Trophoblast cell (in vitro differentiated cells and primary cell): ENCODE measurements at regions not wholly inside any gene's neighbourhood (a gene's known extent, or its start where the extent isn't known, plus 50 kb on each side); places are given as distances from the start of the nearest gene placed in this dataset.

Source experiments
- DNase-seq, 2 donors: peaks; one replicate each; pipeline ENCODE4 v3.0.0-alpha.2; 2016
- H2AFZ ChIP-seq: 2 replicates; pipeline ENCODE4 v1.6.1; 2013; ENCODE audit warnings: low read length, moderate library complexity, mild to moderate bottlenecking; ENCODE audit not compliant: insufficient read depth, poor library complexity
- H2AK5ac ChIP-seq: 2 replicates; pipeline ENCODE4 v1.6.1; 2013; ENCODE audit warnings: mild to moderate bottlenecking, low read length
- H2BK120ac ChIP-seq: 2 replicates; pipeline ENCODE4 v1.6.1; 2013; ENCODE audit warnings: low read length, mild to moderate bottlenecking, moderate library complexity; ENCODE audit not compliant: insufficient read depth, poor library complexity
- H2BK12ac ChIP-seq: 2 replicates; pipeline ENCODE4 v1.6.1; 2013; ENCODE audit warnings: mild to moderate bottlenecking, low read length, moderate library complexity
- H2BK5ac ChIP-seq: 2 replicates; pipeline ENCODE4 v1.6.1; 2013; ENCODE audit warnings: low read length, low read depth, moderate library complexity, mild to moderate bottlenecking; ENCODE audit not compliant: poor library complexity
- H3K14ac ChIP-seq: 2 replicates; pipeline ENCODE4 v1.6.1; 2013; ENCODE audit warnings: mild to moderate bottlenecking, low read length
- H3K18ac ChIP-seq: 2 replicates; pipeline ENCODE4 v1.6.1; 2013; ENCODE audit warnings: mild to moderate bottlenecking, low read length
- H3K23ac ChIP-seq: 2 replicates; pipeline ENCODE4 v1.6.1; 2013; ENCODE audit warnings: low read length
- H3K27ac ChIP-seq: 2 replicates; pipeline ENCODE4 v1.5.1; 2013; ENCODE audit warnings: low read depth, mild to moderate bottlenecking, inconsistent platforms, low read length, moderate library complexity
- H3K27me3 ChIP-seq: 2 replicates; pipeline ENCODE4 v1.6.1; 2013; ENCODE audit warnings: inconsistent platforms, mild to moderate bottlenecking, low read length, moderate library complexity; ENCODE audit not compliant: insufficient read depth
- H3K36me3 ChIP-seq, 2 experiments: 1 replicate in 1 of 2; 2 replicates in 1 of 2; pipeline ENCODE4 v1.6.1; 2013; ENCODE audit warnings: low read length in 2 of 2, mild to moderate bottlenecking in 2 of 2, moderate library complexity in 1 of 2; ENCODE audit not compliant: insufficient read depth in 2 of 2, control insufficient read depth in 1 of 2
- H3K4ac ChIP-seq: 2 replicates; pipeline ENCODE4 v1.6.1; 2013; ENCODE audit warnings: low read depth, mild to moderate bottlenecking, low read length, moderate library complexity
- H3K4me1 ChIP-seq, 2 experiments: 1 replicate in 1 of 2; 2 replicates in 1 of 2; pipeline ENCODE4 v1.6.1; 2013; ENCODE audit warnings: low read length in 2 of 2, mild to moderate bottlenecking in 2 of 2, moderate library complexity in 1 of 2; ENCODE audit not compliant: insufficient read depth in 2 of 2, control insufficient read depth in 1 of 2
- H3K4me2 ChIP-seq: 2 replicates; pipeline ENCODE4 v1.6.1; 2013; ENCODE audit warnings: inconsistent platforms, mild to moderate bottlenecking, low read length, moderate library complexity
- H3K4me3 ChIP-seq: 2 replicates; pipeline ENCODE4 v1.5.1; 2013; ENCODE audit warnings: mild to moderate bottlenecking, low read depth, low read length, inconsistent platforms
- H3K79me1 ChIP-seq: one replicate; pipeline ENCODE4 v1.6.1; 2013; ENCODE audit warnings: low read length
- H3K79me2 ChIP-seq: 2 replicates; pipeline ENCODE4 v1.6.1; 2013; ENCODE audit warnings: low read length, mild to moderate bottlenecking; ENCODE audit not compliant: control insufficient read depth, insufficient read depth, poor library complexity
- H3K9ac ChIP-seq: 2 replicates; pipeline ENCODE4 v1.6.1; 2013; ENCODE audit warnings: mild to moderate bottlenecking, low read length
- H3K9me3 ChIP-seq: 2 replicates; pipeline ENCODE4 v1.6.1; 2013; ENCODE audit warnings: low read depth, mild to moderate bottlenecking, control low read depth, inconsistent platforms, low read length; ENCODE audit not compliant: insufficient read depth
- H4K12ac ChIP-seq: 2 replicates; pipeline ENCODE4 v1.6.1; 2013; ENCODE audit warnings: low read depth, mild to moderate bottlenecking, low read length, moderate library complexity
- H4K8ac ChIP-seq: 2 replicates; pipeline ENCODE4 v1.6.1; 2013; ENCODE audit warnings: low read depth, mild to moderate bottlenecking, low read length, moderate library complexity
- H4K91ac ChIP-seq: one replicate; pipeline ENCODE4 v1.6.1; 2013; ENCODE audit warnings: low read depth, mild to moderate bottlenecking, low read length, moderate library complexity
- WGBS: extraction: QIAGEN DNeasy Blood & Tissue Kit; methylation state at CpG from one replicate; pipeline ENCODE4 v1.1.7; 2013; ENCODE audit warnings: missing lambda C conversion rate; ENCODE audit not compliant: insufficient read length, insufficient coverage; ENCODE audit errors: extremely low coverage; 5-methylcytosine and 5-hydroxymethylcytosine counted together

- Histone ChIP-seq H3K9me3 (peaks cover 3% of the 10 kb centered on the region), H3K23ac (no peak overlapping the region), H3K79me2 (no peaks in the 10 kb centered on the region), H3K4me2 (no peak overlapping the region), H2BK5ac (peak overlapping the region; percentile 23), H2AK5ac (peak overlapping the region; percentile 2), H4K91ac (peak overlapping the region; percentile 62), H3K27me3 (no peaks in the 10 kb centered on the region), H3K18ac (peak overlapping the region; percentile 23), H3K79me1 (peaks cover 16% of the 10 kb centered on the region), H3K27ac (peak overlapping the region; percentile 51), H3K9ac (no peak overlapping the region), H3K4me3 (no peak overlapping the region), H4K12ac (no peak overlapping the region), H3K14ac (peak overlapping the region; percentile 25), H3K36me3 (no peaks in the 10 kb centered on the region), H4K8ac (no peak overlapping the region), H2BK120ac (peak overlapping the region; percentile 33), H2AFZ (no peak overlapping the region), H3K4ac (no peak overlapping the region), H2BK12ac (peak overlapping the region; percentile 46), H3K4me1 (peaks cover 8 to 24% of the 10 kb centered on the region in 2 experiments)
- DNase-seq: no peak
- no CpG with 5 or more reads among the region's 4 CpGs for WGBS
Observed at GRCh38 chr5:74367241-74367733, 273.2 kb downstream of the ENC1 start.

GRCh38 chr5:74365723-74366122 is 274.8 kb downstream of the ENC1 start:
- H4K8ac ChIP-seq: no peak overlapping the region
- H3K4me3 ChIP-seq: no peak overlapping the region
- WGBS: no CpG with 5 or more reads among the region's 1 CpG
- H2BK120ac ChIP-seq: no peak overlapping the region
- no peak overlapping the region for H3K14ac ChIP-seq
- peaks cover 3% of the 10 kb centered on the region for H3K9me3 ChIP-seq
- H3K36me3 ChIP-seq: no peaks in the 10 kb centered on the region
- H3K4me2 ChIP-seq: no peak overlapping the region
- no peak overlapping the region for H2AK5ac ChIP-seq
- no peak overlapping the region for H3K4ac ChIP-seq
- H2BK12ac ChIP-seq: no peak overlapping the region
- H3K27me3 ChIP-seq: no peaks in the 10 kb centered on the region
- H3K18ac ChIP-seq: no peak overlapping the region
- H3K4me1 ChIP-seq: peaks cover 8 to 12% of the 10 kb centered on the region in 2 experiments
- H3K9ac ChIP-seq: no peak overlapping the region
- peaks cover 13% of the 10 kb centered on the region for H3K79me1 ChIP-seq
- H3K23ac ChIP-seq: no peak overlapping the region
- no peak overlapping the region for H2BK5ac ChIP-seq
- no peak overlapping the region for H2AFZ ChIP-seq
- no peak for DNase-seq
- H3K79me2 ChIP-seq: no peaks in the 10 kb centered on the region
- H4K91ac ChIP-seq: no peak overlapping the region
- no peak overlapping the region for H4K12ac ChIP-seq
- H3K27ac ChIP-seq: no peak overlapping the region

GRCh38 chr5:74364507-74364906 is 276.0 kb downstream of the ENC1 start:
- H3K4me2 ChIP-seq: no peak overlapping the region
- peaks cover 12 to 15% of the 10 kb centered on the region in 2 experiments for H3K4me1 ChIP-seq
- no peak overlapping the region for H2AK5ac ChIP-seq
- H3K18ac ChIP-seq: no peak overlapping the region
- H3K23ac ChIP-seq: no peak overlapping the region
- no peak for DNase-seq
- H3K27ac ChIP-seq: no peak overlapping the region
- peaks cover 9% of the 10 kb centered on the region for H3K79me1 ChIP-seq
- H3K4me3 ChIP-seq: no peak overlapping the region
- no CpG with 5 or more reads among the region's 4 CpGs for WGBS
- peaks cover 3% of the 10 kb centered on the region for H3K9me3 ChIP-seq
- no peaks in the 10 kb centered on the region for H3K79me2 ChIP-seq
- H4K12ac ChIP-seq: no peak overlapping the region
- peak overlapping the region; percentile 30 for H4K91ac ChIP-seq
- H3K36me3 ChIP-seq: no peaks in the 10 kb centered on the region
- peak overlapping the region; percentile 16 for H2BK12ac ChIP-seq
- no peak overlapping the region for H4K8ac ChIP-seq
- no peak overlapping the region for H2BK120ac ChIP-seq
- H3K4ac ChIP-seq: no peak overlapping the region
- no peak overlapping the region for H2AFZ ChIP-seq
- no peak overlapping the region for H3K9ac ChIP-seq
- H2BK5ac ChIP-seq: no peak overlapping the region
- no peak overlapping the region for H3K14ac ChIP-seq
- H3K27me3 ChIP-seq: no peaks in the 10 kb centered on the region

GRCh38 chr5:74363603-74364205 is 276.8 kb downstream of the ENC1 start:
- no peak overlapping the region for H3K4me3 ChIP-seq
- no peak overlapping the region for H4K12ac ChIP-seq
- H2BK120ac ChIP-seq: no peak overlapping the region
- H3K9ac ChIP-seq: no peak overlapping the region
- no CpG with 5 or more reads among the region's 7 CpGs for WGBS
- H3K18ac ChIP-seq: no peak overlapping the region
- H3K4ac ChIP-seq: no peak overlapping the region
- peaks cover 9% of the 10 kb centered on the region for H3K79me1 ChIP-seq
- peak overlapping the region; percentile 30 for H4K91ac ChIP-seq
- no peak overlapping the region for H2BK5ac ChIP-seq
- no peaks in the 10 kb centered on the region for H3K27me3 ChIP-seq
- no peak overlapping the region for H2AFZ ChIP-seq
- H3K36me3 ChIP-seq: no peaks in the 10 kb centered on the region
- no peak overlapping the region for H3K23ac ChIP-seq
- no peak overlapping the region for H4K8ac ChIP-seq
- peak overlapping the region; percentile 36 for H2AK5ac ChIP-seq
- H3K14ac ChIP-seq: no peak overlapping the region
- peak overlapping the region; percentile 15 for H2BK12ac ChIP-seq
- H3K79me2 ChIP-seq: no peaks in the 10 kb centered on the region
- H3K27ac ChIP-seq: no peak overlapping the region
- peaks cover 3% of the 10 kb centered on the region for H3K9me3 ChIP-seq
- no peak overlapping the region for H3K4me2 ChIP-seq
- no peak for DNase-seq
- peaks cover 12 to 15% of the 10 kb centered on the region in 2 experiments for H3K4me1 ChIP-seq
